Omental fat pad (tissue), 3 donors: ENCODE measurements at regions not wholly inside any gene's neighbourhood (a gene's known extent, or its start where the extent isn't known, plus 50 kb on each side); places are given as distances from the start of the nearest gene placed in this dataset.
"Not testable (repeated sequence)": the region's sequence is repeated elsewhere in the genome, so short reads cannot be mapped to it uniquely, and the experiment has no call there.

Source experiments
- ATAC-seq: fragments of 150-250 bp; one replicate; pipeline ENCODE4 v1.9.1; 2016; ENCODE audit warnings: mild to moderate bottlenecking, moderate library complexity; ENCODE audit not compliant: low FRiP score
- DNase-seq: peaks from one replicate; pipeline ENCODE4 v3.0.0-alpha.2; 2019; ENCODE audit warnings: low spot score
- TF ChIP-seq, protein P1 (sequence below), 3 donors: fragments of 450-650 bp; IDR thresholded peaks; one replicate each; pipeline ENCODE4 v1.5.1; 2016 to 2017; ENCODE audit warnings: antibody characterized with exemption in 3 of 3, mild to moderate bottlenecking in 3 of 3, moderate library complexity in 2 of 3

DNA sequence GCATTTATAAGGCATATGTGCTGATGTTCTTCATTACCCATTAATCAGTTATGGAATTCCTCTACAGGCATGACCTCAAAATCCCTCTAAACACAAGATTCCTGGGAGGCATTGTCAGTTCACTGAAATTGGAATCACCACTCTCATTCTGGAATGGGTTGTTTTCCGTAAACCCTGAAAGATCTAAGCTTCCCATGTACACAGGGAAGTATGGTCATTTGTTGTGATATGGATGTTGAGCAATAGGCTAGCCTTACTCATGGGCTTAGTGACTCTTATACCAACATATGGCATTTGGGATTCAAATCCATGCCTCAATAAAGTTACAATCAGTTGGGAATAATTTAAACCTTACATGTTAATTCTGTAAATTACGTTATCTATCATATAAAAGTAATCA is 258.0 kb downstream of the XPNPEP1 start:
- no peak for ATAC-seq
- DNase-seq = no peak
- TF ChIP-seq, protein P1, sequence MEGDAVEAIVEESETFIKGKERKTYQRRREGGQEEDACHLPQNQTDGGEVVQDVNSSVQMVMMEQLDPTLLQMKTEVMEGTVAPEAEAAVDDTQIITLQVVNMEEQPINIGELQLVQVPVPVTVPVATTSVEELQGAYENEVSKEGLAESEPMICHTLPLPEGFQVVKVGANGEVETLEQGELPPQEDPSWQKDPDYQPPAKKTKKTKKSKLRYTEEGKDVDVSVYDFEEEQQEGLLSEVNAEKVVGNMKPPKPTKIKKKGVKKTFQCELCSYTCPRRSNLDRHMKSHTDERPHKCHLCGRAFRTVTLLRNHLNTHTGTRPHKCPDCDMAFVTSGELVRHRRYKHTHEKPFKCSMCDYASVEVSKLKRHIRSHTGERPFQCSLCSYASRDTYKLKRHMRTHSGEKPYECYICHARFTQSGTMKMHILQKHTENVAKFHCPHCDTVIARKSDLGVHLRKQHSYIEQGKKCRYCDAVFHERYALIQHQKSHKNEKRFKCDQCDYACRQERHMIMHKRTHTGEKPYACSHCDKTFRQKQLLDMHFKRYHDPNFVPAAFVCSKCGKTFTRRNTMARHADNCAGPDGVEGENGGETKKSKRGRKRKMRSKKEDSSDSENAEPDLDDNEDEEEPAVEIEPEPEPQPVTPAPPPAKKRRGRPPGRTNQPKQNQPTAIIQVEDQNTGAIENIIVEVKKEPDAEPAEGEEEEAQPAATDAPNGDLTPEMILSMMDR (IDR thresholded peaks at IDR 0.05) = no peak

DNA sequence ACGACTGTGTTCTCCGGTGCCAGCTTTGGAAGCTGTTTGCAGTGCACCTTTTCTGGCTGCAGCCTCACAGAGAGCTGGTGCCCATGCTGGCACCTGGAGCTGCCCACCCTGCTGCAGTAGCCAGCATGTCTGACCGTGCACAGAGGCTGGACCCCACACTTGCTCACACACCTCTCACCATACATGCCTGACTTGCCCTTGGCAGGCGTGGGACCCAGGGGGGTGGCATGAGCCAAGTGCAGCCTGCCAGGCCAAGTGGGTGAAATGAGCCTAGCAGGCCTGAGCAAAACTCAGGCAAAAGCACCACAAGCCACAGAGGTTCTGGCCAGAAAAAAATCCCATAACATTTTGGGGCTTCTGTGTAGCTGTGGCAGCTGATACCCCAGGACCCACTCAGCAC is 258.8 kb downstream of the XPNPEP1 start:
- TF ChIP-seq, protein P1 (IDR thresholded peaks at IDR 0.05) = no peak
- no peak for ATAC-seq

DNA sequence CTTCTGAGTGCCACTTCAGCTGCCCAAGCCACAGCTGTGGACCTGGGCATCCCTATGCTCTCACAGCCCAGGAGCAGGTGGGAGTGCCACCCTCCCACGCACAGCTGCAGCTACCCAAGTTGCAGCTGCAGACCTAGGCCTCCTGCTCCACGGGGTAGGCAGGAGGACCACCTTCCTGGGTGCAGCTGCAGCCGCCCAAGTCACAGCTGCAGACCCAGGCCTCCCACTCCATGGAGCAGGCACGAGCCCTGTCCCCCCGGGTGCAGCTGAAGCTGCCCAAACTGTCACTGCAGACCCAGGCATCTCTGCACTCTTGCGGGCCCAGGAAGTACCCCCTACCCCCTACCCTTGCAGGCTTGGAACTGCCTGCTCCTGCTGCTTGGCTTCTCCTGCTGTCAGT is 260.2 kb downstream of the XPNPEP1 start:
- ATAC-seq = no peak
- TF ChIP-seq, protein P1 (IDR thresholded peaks at IDR 0.05) = no peak
- DNase-seq = no peak

More for the DNA sequence above, 258.8 kb downstream of the XPNPEP1 start:
- DNase-seq = no peak

DNA sequence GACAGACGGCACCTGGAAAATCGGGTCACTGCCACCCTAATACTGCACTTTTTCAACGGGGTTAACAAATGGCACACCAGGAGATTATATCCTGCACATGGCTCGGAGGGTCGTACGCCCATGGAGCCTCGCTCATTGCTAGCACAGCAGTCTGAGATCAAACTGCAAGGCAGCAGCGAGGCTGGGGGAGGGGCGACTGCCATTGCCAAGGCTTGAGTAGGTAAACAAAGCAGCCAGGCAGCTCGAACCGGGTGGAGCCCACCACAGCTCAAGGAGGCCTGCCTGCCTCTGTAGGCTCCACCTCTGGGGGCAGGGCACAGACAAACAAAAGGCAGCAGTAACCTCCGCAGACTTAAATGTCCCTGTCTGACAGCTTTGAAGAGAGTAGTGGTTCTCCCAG is 270.7 kb downstream of the XPNPEP1 start:
- not testable (repeated sequence) for DNase-seq, ATAC-seq

DNA sequence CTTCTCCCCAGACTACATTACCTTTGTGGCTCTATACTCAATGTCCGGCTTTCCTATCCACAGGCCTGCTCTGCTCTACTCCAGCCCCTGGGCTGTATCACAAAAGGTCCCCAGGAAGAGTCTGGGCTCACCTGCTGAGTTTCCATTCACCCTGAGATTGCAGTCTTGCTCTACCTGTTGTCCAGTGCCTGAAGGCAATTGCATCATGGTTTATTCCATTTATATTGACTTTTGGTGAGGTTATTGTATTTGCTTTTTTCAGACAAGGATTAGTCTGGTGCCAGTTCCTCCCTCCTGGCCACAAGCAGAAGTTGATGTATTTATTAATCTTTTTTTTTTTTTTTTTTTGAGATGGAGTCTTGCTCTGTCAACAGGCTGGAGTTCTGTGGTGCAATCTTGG is 273.1 kb downstream of the XPNPEP1 start:
- no peak for ATAC-seq
- TF ChIP-seq, protein P1 (IDR thresholded peaks at IDR 0.05) = no peak
- no peak for DNase-seq

DNA sequence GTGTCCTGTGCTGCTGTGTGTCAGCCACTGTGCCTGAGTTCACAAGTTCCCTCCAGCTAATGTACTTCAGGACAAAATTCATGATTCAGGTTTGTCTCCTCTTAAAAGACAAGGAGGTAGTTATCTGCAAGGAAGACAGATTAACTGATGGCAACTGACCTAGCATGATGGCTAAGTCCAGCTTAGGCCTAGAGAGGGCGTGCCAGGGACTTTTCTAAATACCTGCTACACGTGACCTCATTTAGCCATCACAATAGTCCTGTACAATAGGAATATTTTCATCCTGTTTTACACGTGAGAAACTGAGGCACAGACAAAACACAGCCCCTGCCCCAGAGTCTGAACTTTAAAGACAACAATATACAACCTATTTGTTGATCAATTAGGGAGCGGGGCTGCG is 275.7 kb downstream of the XPNPEP1 start:
- DNase-seq (no peak), ATAC-seq (no peak)
- TF ChIP-seq, protein P1 (IDR thresholded peaks at IDR 0.05) = no peak

DNA sequence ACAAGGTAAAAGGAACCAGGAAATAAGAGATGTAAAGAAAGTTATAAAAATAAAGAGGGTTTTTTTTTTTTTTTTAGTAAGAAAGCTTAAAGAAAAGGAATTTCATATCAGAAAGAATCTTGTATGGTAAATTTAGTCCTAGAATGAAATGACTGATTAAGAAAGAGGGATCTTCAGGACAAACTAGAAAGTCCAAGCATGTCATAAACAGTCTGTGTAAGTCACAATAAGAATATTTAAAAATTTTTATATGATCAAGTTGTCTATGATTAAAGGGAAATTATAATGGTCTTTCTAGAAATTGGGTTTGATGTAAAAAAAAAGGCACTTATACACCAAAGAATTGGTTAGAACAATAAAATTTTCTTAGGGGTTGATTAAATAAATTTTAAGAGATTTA is 289.5 kb downstream of the XPNPEP1 start:
- TF ChIP-seq, protein P1 (IDR thresholded peaks at IDR 0.05) = no peak
- no peak for ATAC-seq
- no peak for DNase-seq

DNA sequence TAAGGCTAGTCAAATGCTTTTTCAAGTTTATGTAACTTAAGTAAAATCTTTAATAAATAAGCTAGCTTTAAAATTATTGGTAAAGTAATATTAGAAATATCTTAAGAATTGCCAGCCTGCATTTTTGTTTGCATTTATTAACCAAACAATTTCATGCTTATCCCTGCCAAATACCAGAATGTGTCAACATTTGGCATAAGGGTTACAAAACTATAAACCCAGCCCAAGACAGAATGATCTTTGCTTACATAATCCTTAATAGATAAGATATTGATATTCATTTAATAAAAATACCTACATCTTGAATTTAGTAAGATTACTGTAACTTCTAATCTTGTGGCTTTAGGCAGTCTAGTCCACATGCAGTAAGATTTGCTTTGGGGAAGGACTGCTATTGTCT is 290.3 kb downstream of the XPNPEP1 start:
- not testable (repeated sequence) for ATAC-seq, DNase-seq
